HepG2 (cell line): ENCODE measurements at regions not wholly inside any gene's neighbourhood (a gene's known extent, or its start where the extent isn't known, plus 50 kb on each side); places are given as distances from the start of the nearest gene placed in this dataset.

Experiments used
- ATAC-seq: fragments of 200-7000 bp; cut with Tn5 transposase; 3 replicates; pipeline ENCODE4 v1.9.1; 2020; ENCODE audit warnings: mild to moderate bottlenecking, moderate library complexity
- BruUV-seq: library from RNA; stranded (reverse); fragments of 400-500 nt; replicated peaks from 2 replicates; lab custom pipeline; 2021; lab: Mats Ljungman, UMichigan
- CTCF ChIA-PET: fragments of 300-600 bp; formaldehyde crosslinking; extraction: SDS; loops from one replicate; lab custom pipeline; 2021; ENCODE audit warnings: low total read pairs, inconsistent platforms, low intra/inter-chr PET ratio; lab: Yijun Ruan, JAX
- POLR2A ChIA-PET: fragments of 350-600 bp; sonication (Branson Sonifier 250); formaldehyde crosslinking; loops from one replicate; lab custom pipeline; 2020; ENCODE audit warnings: antibody characterized with exemption, inconsistent platforms; lab: Yijun Ruan, JAX
- DNase-seq: peaks from one replicate; pipeline ENCODE4 v3.0.0-alpha.2; 2015; ENCODE audit warnings: low spot score
- FAIRE-seq: peaks from 3 replicates; lab custom pipeline; 2011; peaks lifted over from hg19 to GRCh38; lab: Jason Lieb, UNC
- H2AFZ ChIP-seq: one replicate; pipeline ENCODE4 v1.6.1; 2011; ENCODE audit warnings: low read length, inconsistent platforms
- H3K27ac ChIP-seq: fragments of 300-600 bp; 3 replicates; pipeline ENCODE4 v1.8.0; 2011; ENCODE audit warnings: mixed run types, mild to moderate bottlenecking, mixed read lengths, low read length, inconsistent platforms; ENCODE audit not compliant: insufficient read depth; ENCODE audit errors: extremely low read length
- H3K27me3 ChIP-seq, 2 experiments: fragments of 200-600 bp in 1 of 2; 2 replicates in 1 of 2; 3 replicates in 1 of 2; pipeline versions ENCODE4 v1.6.0 to v1.8.0; 2011; ENCODE audit warnings: low read length in 2 of 2, mild to moderate bottlenecking in 2 of 2, moderate library complexity in 2 of 2, inconsistent platforms in 1 of 2; ENCODE audit not compliant: insufficient read depth in 2 of 2, control insufficient read depth in 1 of 2
- H3K36me3 ChIP-seq, 2 experiments: fragments of 200-600 bp in 1 of 2; replicated peaks in 1 of 2; 2 replicates in 1 of 2; 3 replicates in 1 of 2; pipeline versions ENCODE4 v1.5.1 to v1.8.0; 2011; ENCODE audit warnings: low read length in 2 of 2, inconsistent platforms in 1 of 2; ENCODE audit not compliant: insufficient read depth in 2 of 2, control insufficient read depth in 1 of 2
- H3K4me1 ChIP-seq: 2 replicates; pipeline ENCODE4 v1.5.1; 2012; ENCODE audit warnings: low read length, inconsistent platforms; ENCODE audit not compliant: insufficient read depth
- H3K4me2 ChIP-seq: 2 replicates; pipeline ENCODE4 v1.6.0; 2011; ENCODE audit warnings: low read depth, low read length, inconsistent platforms
- H3K4me3 ChIP-seq, 3 experiments: fragments of 200-600 bp in 1 of 3; sonication (generic), shearing (Covaris generic) in 1 of 3; replicated peaks in 1 of 3; 2 replicates each; pipeline ENCODE4 v1.5.1; 2011 to 2016; ENCODE audit warnings: low read length in 3 of 3, inconsistent platforms in 2 of 3, low read depth in 2 of 3, mild to moderate bottlenecking in 2 of 3, control low read depth in 1 of 3, mixed read lengths in 1 of 3; ENCODE audit not compliant: insufficient read depth in 1 of 3
- H3K79me2 ChIP-seq: one replicate; pipeline ENCODE4 v1.6.1; 2011; ENCODE audit warnings: low read length, inconsistent platforms; ENCODE audit not compliant: insufficient read depth
- H3K9ac ChIP-seq: 2 replicates; pipeline ENCODE4 v1.6.0; 2011; ENCODE audit warnings: mild to moderate bottlenecking, low read depth, low read length, inconsistent platforms; ENCODE audit not compliant: insufficient read depth
- H3K9me3 ChIP-seq: 2 replicates; pipeline ENCODE4 v1.5.1; 2012; ENCODE audit warnings: mild to moderate bottlenecking, low read length
- H4K20me1 ChIP-seq: 2 replicates; pipeline ENCODE4 v1.6.0; 2011; ENCODE audit warnings: inconsistent platforms, mild to moderate bottlenecking, low read length, moderate library complexity; ENCODE audit not compliant: insufficient read depth
- SP4 ChIP-seq: sonication (generic); formaldehyde crosslinking; IDR thresholded peaks from 2 replicates; pipeline ENCODE4 v1.8.1; 2023; ENCODE audit warnings: mild to moderate bottlenecking, missing genetic modification reagents
- SRY ChIP-seq: sonication (generic); formaldehyde crosslinking; IDR thresholded peaks from 2 replicates; pipeline ENCODE4 v1.8.0; 2022; ENCODE audit warnings: mild to moderate bottlenecking, missing genetic modification reagents
- TP53 ChIP-seq: sonication (generic); formaldehyde crosslinking; conservative IDR thresholded peaks from 2 replicates; pipeline ENCODE4 v1.4.0; 2020; ENCODE audit warnings: missing genetic modification reagents
- ZNF318 ChIP-seq: sonication (generic); formaldehyde crosslinking; IDR thresholded peaks from 2 replicates; pipeline ENCODE4 v1.4.0; 2020; ENCODE audit warnings: mild to moderate bottlenecking, missing genetic modification reagents
- ZNF710 ChIP-seq: sonication (generic); formaldehyde crosslinking; IDR thresholded peaks from 2 replicates; pipeline ENCODE4 v1.5.0; 2020; ENCODE audit warnings: mild to moderate bottlenecking, missing genetic modification reagents, borderline replicate concordance
- ZNF740 ChIP-seq: sonication (generic); formaldehyde crosslinking; IDR thresholded peaks from 2 replicates; pipeline ENCODE4 v1.4.0; 2020; ENCODE audit warnings: missing genetic modification reagents
- WGBS: methylation state at CpG from one replicate; pipeline ENCODE4 v1.1.6; 2017; ENCODE audit warnings: low lambda C conversion rate; 5-methylcytosine and 5-hydroxymethylcytosine counted together
- in situ Hi-C: cut with HindIII; loops from 2 replicates; pipeline ENCODE4 v1.10.0; 2017; ENCODE audit warnings: low pct_unique_long_range_greater_than_20kb; ENCODE audit not compliant: extremely low pct_ligation_motif_present
- intact Hi-C: fragments of 100-400 bp; cut with micrococcal nuclease; formaldehyde crosslinking; loops from one replicate; pipeline ENCODE4 v1.10.0; 2022; ENCODE audit not compliant: unreplicated experiment

- ChIA-PET POLR2A (no interaction called here), CTCF (no interaction called here)
- TF ChIP-seq SP4 (CRISPR knock-in tag) (no peak), SRY (CRISPR knock-in tag) (no peak), ZNF318 (no peak), ZNF710 (no peak), ZNF740 (no peak), TP53 (no peak)
- no TSS peak for BruUV-seq
- H3K79me2 ChIP-seq: no peaks in the 10 kb centered on the region
- H3K36me3 ChIP-seq: no peaks in the 10 kb centered on the region
- H3K9me3 ChIP-seq: no peaks in the 10 kb centered on the region
- H3K4me1 ChIP-seq: 0 out of 2 replicates have a peak, but pooled peaks cover 6% of the 10 kb centered on the region
- H3K4me2 ChIP-seq: no peak overlapping the region
- peaks cover 1 to 40% of the 10 kb centered on the region in 2 experiments; a peak in 3 of 5 replicates for H3K27me3 ChIP-seq
- H3K4me3 ChIP-seq: no peak overlapping the region
- no peaks in the 10 kb centered on the region for H4K20me1 ChIP-seq
- no peak for FAIRE-seq
- no peak overlapping the region for H3K27ac ChIP-seq
- no peak for DNase-seq
- intact Hi-C loops (no loop called here), in situ Hi-C loops (no loop called here)
- WGBS: 4% methylated on average over 7 of the region's 7 CpGs
- H2AFZ ChIP-seq: no peak overlapping the region
- ATAC-seq: no peak
- H3K9ac ChIP-seq: no peak overlapping the region
Observed at GRCh38 chr3:43892526-43892925, 201.8 kb downstream of the ABHD5 start.
